ENCODE measurements at regions not wholly inside any gene's neighbourhood (a gene's known extent, or its start where the extent isn't known, plus 50 kb on each side); places are given as distances from the start of the nearest gene placed in this dataset.

DNA sequence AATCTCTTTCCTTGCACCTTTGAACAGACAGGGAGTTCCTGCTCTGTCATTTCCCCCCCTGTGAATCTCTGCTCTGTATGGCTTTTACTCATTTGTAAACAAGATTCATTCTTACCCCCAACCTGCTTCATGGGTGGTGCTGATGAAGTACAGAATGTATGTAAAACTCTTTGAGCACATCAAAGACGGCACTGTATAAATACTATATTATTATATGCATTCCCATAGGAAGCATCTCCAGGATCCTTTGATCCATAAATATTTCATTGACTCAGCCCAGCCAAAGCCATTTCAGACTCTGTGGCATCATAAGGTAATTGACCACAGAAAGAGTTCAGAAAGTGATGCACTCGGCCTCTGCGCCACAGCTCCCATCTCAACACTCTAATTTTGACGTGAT lies 208.7 kb downstream of the EFNB2 start:
- H3K4me1 ChIP-seq (ENCODE audit: control insufficient read depth, extremely low read depth, insufficient read depth, low read length), result no peaks in the 10 kb centered on the region
- no peak overlapping the region for H2AFZ ChIP-seq (ENCODE audit: low read length)
- no peak overlapping the region for H3K4me2 ChIP-seq (ENCODE audit: extremely low read depth, insufficient read depth, low read length)
- no peaks in the 10 kb centered on the region for H3K27me3 ChIP-seq (ENCODE audit: control insufficient read depth, insufficient read depth, low read length)
- H3K79me2 ChIP-seq (ENCODE audit: control insufficient read depth, insufficient read depth, low read length), result no peaks in the 10 kb centered on the region
- H3K9ac ChIP-seq (ENCODE audit: insufficient read depth, low read length), result no peak overlapping the region
- H3K9me3 ChIP-seq (ENCODE audit: control insufficient read depth, insufficient read depth, low read depth, low read length), result no peaks in the 10 kb centered on the region
- TF ChIP-seq EZH2 (IDR thresholded peaks at IDR 0.05; ENCODE audit: low read length, missing control alignments) (no peak), CTCF (conservative IDR thresholded peaks at IDR 0.05 in 1 of 2, IDR thresholded peaks at IDR 0.05 in 1 of 2; ENCODE audit: low read depth in 1 of 2, low read length in 2 of 2) (no peak)
- no peaks in the 10 kb centered on the region for H4K20me1 ChIP-seq (ENCODE audit: control insufficient read depth, extremely low read depth, insufficient read depth, low read length)
- no peaks in the 10 kb centered on the region for H3K36me3 ChIP-seq (ENCODE audit: control insufficient read depth, insufficient read depth, low read length)
- no peak for DNase-seq (ENCODE audit: low read depth in 2 of 2)
- H3K27ac ChIP-seq (ENCODE audit: insufficient read depth, low read length), result no peak overlapping the region
- H3K4me3 ChIP-seq (replicated peaks in 1 of 4; ENCODE audit: control extremely low read depth in 1 of 4, insufficient read depth in 1 of 4, low read depth in 3 of 4, low read length in 4 of 4), result no peak overlapping the region

DNA sequence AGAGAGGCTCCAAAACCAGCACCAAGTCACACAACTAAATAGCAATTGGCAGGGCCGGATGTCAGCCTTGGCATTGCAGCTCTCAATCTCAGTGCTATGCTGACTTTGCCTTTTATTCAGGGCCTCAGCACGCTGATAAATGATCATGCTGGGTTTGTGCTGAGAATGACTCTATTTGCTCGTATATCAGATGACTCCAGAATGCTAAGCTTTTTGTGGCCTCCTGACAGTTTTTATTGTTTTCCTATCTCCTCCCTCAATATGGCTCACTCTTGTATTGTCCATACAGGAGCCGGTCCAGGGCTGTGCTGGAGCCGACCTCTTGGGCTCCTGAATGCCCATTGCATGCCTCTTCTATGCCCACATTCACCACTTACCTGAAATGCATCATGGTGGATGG lies 211.0 kb downstream of the EFNB2 start:
- no peak overlapping the region for H3K4me3 ChIP-seq (replicated peaks in 1 of 4; ENCODE audit: control extremely low read depth in 1 of 4, insufficient read depth in 1 of 4, low read depth in 3 of 4, low read length in 4 of 4)
- no peaks in the 10 kb centered on the region for H3K36me3 ChIP-seq (ENCODE audit: control insufficient read depth, insufficient read depth, low read length)

GRCh38 chr13:106322628-106323027 lies 212.8 kb downstream of the EFNB2 start:
- H2AFZ ChIP-seq (ENCODE audit: low read length), result no peak overlapping the region
- no peak overlapping the region for H3K9ac ChIP-seq (ENCODE audit: insufficient read depth, low read length)
- no peaks in the 10 kb centered on the region for H3K4me1 ChIP-seq (ENCODE audit: control insufficient read depth, extremely low read depth, insufficient read depth, low read length)
- no peaks in the 10 kb centered on the region for H3K79me2 ChIP-seq (ENCODE audit: control insufficient read depth, insufficient read depth, low read length)
- no peaks in the 10 kb centered on the region for H4K20me1 ChIP-seq (ENCODE audit: control insufficient read depth, extremely low read depth, insufficient read depth, low read length)
- H3K27ac ChIP-seq (ENCODE audit: insufficient read depth, low read length), result no peak overlapping the region
- no peak overlapping the region for H3K4me3 ChIP-seq (replicated peaks in 1 of 4; ENCODE audit: control extremely low read depth in 1 of 4, insufficient read depth in 1 of 4, low read depth in 3 of 4, low read length in 4 of 4)
- no peaks in the 10 kb centered on the region for H3K9me3 ChIP-seq (ENCODE audit: control insufficient read depth, insufficient read depth, low read depth, low read length)
- no peaks in the 10 kb centered on the region for H3K36me3 ChIP-seq (ENCODE audit: control insufficient read depth, insufficient read depth, low read length)
- H3K4me2 ChIP-seq (ENCODE audit: extremely low read depth, insufficient read depth, low read length), result no peak overlapping the region
- no peaks in the 10 kb centered on the region for H3K27me3 ChIP-seq (ENCODE audit: control insufficient read depth, insufficient read depth, low read length)
- no peak for DNase-seq (ENCODE audit: low read depth in 2 of 2)
- TF ChIP-seq EZH2 (IDR thresholded peaks at IDR 0.05; ENCODE audit: low read length, missing control alignments), result no peak
- TF ChIP-seq CTCF (conservative IDR thresholded peaks at IDR 0.05 in 1 of 2, IDR thresholded peaks at IDR 0.05 in 1 of 2; ENCODE audit: low read depth in 1 of 2, low read length in 2 of 2), result no peak

More for the DNA sequence above, 211.0 kb downstream of the EFNB2 start:
- H3K4me1 ChIP-seq (ENCODE audit: control insufficient read depth, extremely low read depth, insufficient read depth, low read length), result no peaks in the 10 kb centered on the region
- H2AFZ ChIP-seq (ENCODE audit: low read length), result no peak overlapping the region
- H3K27me3 ChIP-seq (ENCODE audit: control insufficient read depth, insufficient read depth, low read length), result no peaks in the 10 kb centered on the region
- DNase-seq (ENCODE audit: low read depth in 2 of 2), result no peak
- no peak overlapping the region for H3K9ac ChIP-seq (ENCODE audit: insufficient read depth, low read length)
- no peaks in the 10 kb centered on the region for H3K9me3 ChIP-seq (ENCODE audit: control insufficient read depth, insufficient read depth, low read depth, low read length)
- H4K20me1 ChIP-seq (ENCODE audit: control insufficient read depth, extremely low read depth, insufficient read depth, low read length), result no peaks in the 10 kb centered on the region
- H3K79me2 ChIP-seq (ENCODE audit: control insufficient read depth, insufficient read depth, low read length), result no peaks in the 10 kb centered on the region
- H3K4me2 ChIP-seq (ENCODE audit: extremely low read depth, insufficient read depth, low read length), result no peak overlapping the region
- no peak for TF ChIP-seq CTCF (conservative IDR thresholded peaks at IDR 0.05 in 1 of 2, IDR thresholded peaks at IDR 0.05 in 1 of 2; ENCODE audit: low read depth in 1 of 2, low read length in 2 of 2)
- no peak overlapping the region for H3K27ac ChIP-seq (ENCODE audit: insufficient read depth, low read length)
